Muscle layer of colon (tissue), 2 donors: ENCODE measurements at regions not wholly inside any gene's neighbourhood (a gene's known extent, or its start where the extent isn't known, plus 50 kb on each side); places are given as distances from the start of the nearest gene placed in this dataset.

Experiments used
- H3K27ac ChIP-seq: one replicate; pipeline ENCODE4 v1.7.0; 2013; ENCODE audit warnings: low read depth, mild to moderate bottlenecking, low read length, moderate library complexity
- H3K27me3 ChIP-seq, 2 donors: one replicate each; pipeline ENCODE4 v1.7.0; 2013; ENCODE audit warnings: low read length in 2 of 2, mild to moderate bottlenecking in 2 of 2; ENCODE audit not compliant: insufficient read depth in 2 of 2, control insufficient read depth in 1 of 2
- H3K36me3 ChIP-seq: one replicate; pipeline ENCODE4 v1.7.0; 2013; ENCODE audit warnings: mild to moderate bottlenecking, low read length; ENCODE audit not compliant: insufficient read depth
- H3K4me1 ChIP-seq: one replicate; pipeline ENCODE4 v1.7.0; 2013; ENCODE audit warnings: mild to moderate bottlenecking, low read length; ENCODE audit not compliant: insufficient read depth
- H3K4me3 ChIP-seq, 2 donors: one replicate each; pipeline ENCODE4 v1.7.0; 2013; ENCODE audit warnings: low read length in 2 of 2, low read depth in 1 of 2, mild to moderate bottlenecking in 1 of 2, moderate library complexity in 1 of 2
- H3K9ac ChIP-seq: one replicate; pipeline ENCODE4 v1.7.0; 2013; ENCODE audit warnings: low read length
- H3K9me3 ChIP-seq: one replicate; pipeline ENCODE4 v1.7.0; 2013; ENCODE audit warnings: mild to moderate bottlenecking, low read length
- donor health status: abdominal sarcoma.
- donor health status: Adenocarcinoma of cecum.

GRCh38 chr14:104335176-104335575, 196.8 kb downstream of the KIF26A start:
- Histone ChIP-seq H3K36me3 (no peaks in the 10 kb centered on the region), H3K27ac (no peak overlapping the region)

GRCh38 chr14:104335611-104336010, 197.2 kb downstream of the KIF26A start:
- no peaks in the 10 kb centered on the region for H3K27me3 ChIP-seq
- H3K36me3 ChIP-seq: no peaks in the 10 kb centered on the region
- H3K9ac ChIP-seq: no peak overlapping the region

More at GRCh38 chr14:104335176-104335575, 196.8 kb downstream of the KIF26A start:
- no peaks in the 10 kb centered on the region for H3K27me3 ChIP-seq
- H3K4me1 ChIP-seq: no peaks in the 10 kb centered on the region
- no peak overlapping the region for H3K9ac ChIP-seq
- H3K9me3 ChIP-seq: no peaks in the 10 kb centered on the region
- H3K4me3 ChIP-seq: no peak overlapping the region

GRCh38 chr14:104337351-104337750, 199.0 kb downstream of the KIF26A start:
- Histone ChIP-seq H3K27ac (no peak overlapping the region), H3K36me3 (no peaks in the 10 kb centered on the region), H3K4me3 (no peak overlapping the region), H3K27me3 (no peaks in the 10 kb centered on the region), H3K9ac (no peak overlapping the region), H3K4me1 (peaks cover 1% of the 10 kb centered on the region), H3K9me3 (no peaks in the 10 kb centered on the region)

More at GRCh38 chr14:104335611-104336010, 197.2 kb downstream of the KIF26A start:
- no peak overlapping the region for H3K27ac ChIP-seq
- no peak overlapping the region for H3K4me3 ChIP-seq
- no peaks in the 10 kb centered on the region for H3K9me3 ChIP-seq
- H3K4me1 ChIP-seq: no peaks in the 10 kb centered on the region

- peaks cover 6% of the 10 kb centered on the region for H3K4me1 ChIP-seq
- no peak overlapping the region for H3K9ac ChIP-seq
- H3K27me3 ChIP-seq: no peaks in the 10 kb centered on the region
These were observed 201.0 kb downstream of the KIF26A start for GRCh38 chr14:104339361-104339760.

GRCh38 chr14:104339829-104340228, 201.4 kb downstream of the KIF26A start:
- H3K27me3 ChIP-seq: no peaks in the 10 kb centered on the region
- H3K9me3 ChIP-seq: no peaks in the 10 kb centered on the region

More at GRCh38 chr14:104339361-104339760, 201.0 kb downstream of the KIF26A start:
- H3K27ac ChIP-seq: no peak overlapping the region
- no peak overlapping the region for H3K4me3 ChIP-seq
- H3K36me3 ChIP-seq: no peaks in the 10 kb centered on the region
- H3K9me3 ChIP-seq: no peaks in the 10 kb centered on the region

GRCh38 chr14:104341532-104342434, 203.4 kb downstream of the KIF26A start:
- Histone ChIP-seq H3K9me3 (no peaks in the 10 kb centered on the region), H3K4me3 (no peak overlapping the region), H3K27me3 (peaks cover 0 to 9% of the 10 kb centered on the region in 2 donors), H3K36me3 (no peaks in the 10 kb centered on the region), H3K27ac (no peak overlapping the region), H3K9ac (no peak overlapping the region), H3K4me1 (peaks cover 6% of the 10 kb centered on the region)

More at GRCh38 chr14:104339829-104340228, 201.4 kb downstream of the KIF26A start:
- Histone ChIP-seq H3K9ac (no peak overlapping the region), H3K36me3 (no peaks in the 10 kb centered on the region), H3K27ac (no peak overlapping the region), H3K4me1 (peaks cover 6% of the 10 kb centered on the region), H3K4me3 (no peak overlapping the region)

GRCh38 chr14:104342435-104343293, 204.3 kb downstream of the KIF26A start:
- peaks cover 6% of the 10 kb centered on the region for H3K4me1 ChIP-seq
- H3K36me3 ChIP-seq: no peaks in the 10 kb centered on the region
- H3K4me3 ChIP-seq: no peak overlapping the region
- H3K9ac ChIP-seq: no peak overlapping the region
- H3K9me3 ChIP-seq: no peaks in the 10 kb centered on the region
- H3K27ac ChIP-seq: no peak overlapping the region
- peaks cover 0 to 9% of the 10 kb centered on the region in 2 donors for H3K27me3 ChIP-seq

GRCh38 chr14:104343294-104343625, 204.9 kb downstream of the KIF26A start:
- peaks cover 6% of the 10 kb centered on the region for H3K4me1 ChIP-seq
- no peak overlapping the region for H3K27ac ChIP-seq
- no peak overlapping the region for H3K9ac ChIP-seq
- H3K4me3 ChIP-seq: no peak overlapping the region
- H3K27me3 ChIP-seq: peaks cover 0 to 9% of the 10 kb centered on the region in 2 donors
- no peaks in the 10 kb centered on the region for H3K36me3 ChIP-seq
- no peaks in the 10 kb centered on the region for H3K9me3 ChIP-seq

GRCh38 chr14:104343690-104344640, 205.6 kb downstream of the KIF26A start:
- H3K36me3 ChIP-seq: no peaks in the 10 kb centered on the region
- no peak overlapping the region for H3K27ac ChIP-seq
- H3K9ac ChIP-seq: no peak overlapping the region
- peaks cover 0 to 9% of the 10 kb centered on the region in 2 donors for H3K27me3 ChIP-seq
- H3K4me3 ChIP-seq: no peak overlapping the region
- no peaks in the 10 kb centered on the region for H3K9me3 ChIP-seq
- H3K4me1 ChIP-seq: peaks cover 6% of the 10 kb centered on the region

- no peak overlapping the region for H3K9ac ChIP-seq
- peaks cover 0 to 9% of the 10 kb centered on the region in 2 donors for H3K27me3 ChIP-seq
- H3K36me3 ChIP-seq: no peaks in the 10 kb centered on the region
- H3K4me3 ChIP-seq: no peak overlapping the region
- no peak overlapping the region for H3K27ac ChIP-seq
- no peaks in the 10 kb centered on the region for H3K9me3 ChIP-seq
- H3K4me1 ChIP-seq: peaks cover 14% of the 10 kb centered on the region
These were observed 206.6 kb downstream of the KIF26A start for GRCh38 chr14:104344818-104345620.
